HG03135 (cell line): ENCODE measurements at regions not wholly inside any gene's neighbourhood (a gene's known extent, or its start where the extent isn't known, plus 50 kb on each side); places are given as distances from the start of the nearest gene placed in this dataset.

Experiments used
- ATAC-seq: cut with Tn5 transposase; IDR thresholded peaks from one replicate; pipeline ENCODE4 v1.9.1; 2021; ENCODE audit warnings: mild to moderate bottlenecking, moderate library complexity; ENCODE audit not compliant: unreplicated experiment

DNA sequence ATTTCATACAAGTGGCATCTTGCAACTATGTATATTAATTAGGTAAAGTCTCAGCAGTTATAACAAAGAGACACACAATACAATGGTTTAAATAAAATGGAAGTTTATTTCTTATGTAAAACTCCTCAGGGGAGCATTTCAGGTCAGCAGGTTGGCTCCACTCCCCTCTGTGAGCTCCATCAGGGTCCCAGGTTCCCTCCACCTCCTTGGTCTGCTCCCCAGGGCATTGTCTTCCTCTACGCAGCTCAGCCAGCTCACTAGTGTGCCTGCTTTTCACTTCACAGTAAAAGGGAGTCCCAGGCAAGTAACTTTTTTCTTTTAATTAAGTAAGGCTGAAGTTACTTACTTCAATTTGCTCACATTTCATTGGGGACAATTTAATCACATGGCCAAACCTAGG lies 135.3 kb upstream of the FNDC3A start:
- no peak for ATAC-seq

DNA sequence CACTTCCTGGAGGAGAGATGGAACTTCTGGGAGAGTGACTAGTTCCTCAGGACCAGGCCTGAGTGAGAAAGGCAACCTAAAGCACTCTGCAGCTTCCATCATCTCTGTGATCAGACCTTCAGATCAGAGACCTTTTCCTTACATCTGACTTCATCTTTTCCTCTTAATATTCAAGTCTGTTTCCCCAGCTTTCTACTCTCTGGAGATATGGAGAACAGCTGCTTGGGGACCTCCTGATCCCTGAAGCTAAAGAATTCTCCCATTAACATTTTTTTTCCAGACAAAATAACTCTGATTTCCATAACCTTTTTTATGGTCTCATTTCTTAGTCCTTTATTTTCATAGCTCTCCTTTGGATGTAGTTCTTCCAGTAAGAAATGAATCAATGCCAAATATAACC lies 133.4 kb upstream of the FNDC3A start:
- no peak for ATAC-seq

DNA sequence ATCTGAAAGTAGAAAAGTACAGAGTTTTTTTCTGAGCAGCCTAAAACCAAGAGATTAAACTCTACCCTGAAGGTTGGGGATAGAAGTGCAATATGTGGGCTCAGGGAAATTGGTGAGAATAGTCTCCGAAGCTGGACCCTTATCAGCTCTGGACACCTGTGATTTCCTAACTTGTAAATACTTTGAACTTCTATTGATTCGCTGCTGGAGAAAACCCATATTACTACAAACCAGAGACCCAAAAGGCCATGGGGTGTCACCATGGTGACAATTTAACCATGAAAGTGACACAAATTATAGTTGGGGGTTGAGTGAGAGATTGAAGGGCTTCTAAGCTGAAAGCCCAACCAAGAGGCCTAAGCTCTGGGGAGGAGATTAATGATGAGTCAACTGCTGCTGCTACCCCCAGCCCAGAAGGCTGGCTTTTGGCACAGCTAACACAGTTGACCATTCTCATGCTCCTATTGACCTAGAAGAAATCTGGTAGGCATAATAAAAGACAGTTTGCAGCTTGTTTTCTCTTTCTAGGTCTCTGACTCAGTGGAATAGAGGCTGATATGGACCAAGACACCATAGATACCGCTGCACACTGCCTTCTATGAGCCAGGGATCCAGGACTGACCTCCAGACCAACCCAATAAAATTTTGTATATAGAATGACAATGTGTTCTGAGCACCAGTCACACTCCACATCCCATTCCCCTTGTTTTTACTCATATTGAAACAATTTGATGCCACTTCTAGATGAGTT lies 131.9 kb upstream of the FNDC3A start:
- no peak for ATAC-seq

DNA sequence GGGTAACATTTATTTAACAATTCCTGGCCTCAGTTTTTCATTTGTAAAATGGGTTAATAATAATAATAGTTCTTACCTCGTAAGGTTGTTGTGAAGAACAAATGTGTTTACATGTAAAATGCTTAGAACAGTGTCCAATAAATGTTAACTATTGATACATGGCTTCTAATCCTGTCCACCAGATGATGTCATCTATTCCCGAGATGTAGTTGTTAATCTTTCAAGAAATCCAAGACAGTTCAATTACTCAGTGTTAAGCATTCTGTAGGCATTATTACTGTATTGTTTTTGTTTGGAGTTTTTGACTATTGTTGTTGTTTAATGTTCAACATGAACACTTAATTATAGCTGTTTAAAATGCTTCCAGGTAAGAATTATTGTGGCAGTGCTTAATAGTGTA lies 131.0 kb upstream of the FNDC3A start:
- ATAC-seq, result no peak

DNA sequence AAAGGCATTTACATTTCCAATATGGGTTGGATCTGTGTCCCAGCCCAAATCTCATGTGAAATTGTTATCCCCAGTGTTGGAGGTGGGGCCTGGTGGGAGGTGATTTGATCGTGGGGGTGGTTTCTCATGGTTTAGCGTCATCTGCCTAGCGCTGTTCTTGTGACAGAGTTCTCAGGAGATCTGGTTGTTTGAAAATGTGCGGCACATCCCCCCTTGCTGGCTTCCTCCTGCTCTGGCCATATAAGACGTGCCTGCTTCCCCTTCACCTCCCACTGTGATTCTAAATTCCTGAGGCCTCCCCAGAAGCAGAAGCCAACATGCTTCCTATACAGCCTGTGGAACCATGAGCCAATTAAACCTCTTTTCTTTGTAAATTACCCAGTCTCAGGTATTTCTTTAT lies 126.2 kb upstream of the FNDC3A start:
- ATAC-seq, result no peak

DNA sequence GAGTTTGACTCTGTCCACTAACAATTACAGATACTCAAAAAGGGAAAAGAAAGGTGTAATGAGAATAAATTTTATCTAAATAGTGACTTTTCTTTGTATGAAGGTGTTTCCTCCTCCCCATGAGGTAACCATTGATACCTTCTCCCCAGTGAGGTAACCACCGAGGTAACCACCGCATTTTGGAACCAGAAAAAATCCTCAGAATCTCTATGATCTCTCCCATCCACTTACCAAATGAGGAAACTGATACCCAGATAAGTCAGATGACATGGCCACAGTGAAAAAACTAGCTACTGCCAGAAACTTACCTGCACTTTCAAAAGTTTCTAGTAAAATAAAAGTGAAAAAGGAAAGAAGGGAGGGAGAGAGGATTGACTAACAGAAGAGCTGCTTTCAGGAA lies 124.0 kb upstream of the FNDC3A start:
- no peak for ATAC-seq

DNA sequence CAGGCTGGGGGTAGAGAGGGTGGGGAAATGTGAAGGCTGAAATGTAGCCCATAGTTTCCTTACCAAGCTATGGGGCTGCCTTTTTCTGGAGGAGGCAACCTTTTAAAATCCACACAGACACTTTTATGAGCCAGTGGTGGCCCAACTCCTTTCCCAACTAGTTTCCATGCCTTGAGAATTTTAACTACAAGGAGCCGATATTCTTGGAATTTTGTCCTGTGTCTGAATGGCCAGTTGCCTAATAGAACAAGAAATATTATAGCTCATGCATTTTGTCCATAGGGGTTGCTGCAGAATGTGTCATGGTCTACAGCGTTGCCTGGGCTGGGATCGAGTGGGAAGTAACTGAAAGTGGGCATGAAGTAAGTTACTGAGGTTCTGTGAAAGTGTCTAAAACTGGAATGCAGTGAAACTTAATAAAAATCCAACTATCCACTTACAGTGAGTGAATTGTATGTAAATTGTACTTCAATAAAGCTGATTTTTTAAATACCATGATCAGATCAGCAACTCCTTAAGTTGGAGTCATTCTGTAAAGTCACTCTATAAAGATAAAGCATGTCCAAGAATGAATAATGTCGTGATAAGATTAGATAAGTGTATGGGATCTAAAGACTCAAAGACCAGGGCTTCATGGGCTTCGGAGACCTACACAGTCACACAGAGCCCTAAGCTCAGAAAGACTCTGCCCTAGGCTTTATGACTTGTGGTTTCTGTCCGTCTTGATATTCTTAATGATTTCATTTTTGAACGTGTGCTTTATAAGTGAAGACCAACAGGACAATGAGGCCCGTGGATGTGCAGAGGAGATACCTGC lies 122.6 kb upstream of the FNDC3A start:
- no peak for ATAC-seq

DNA sequence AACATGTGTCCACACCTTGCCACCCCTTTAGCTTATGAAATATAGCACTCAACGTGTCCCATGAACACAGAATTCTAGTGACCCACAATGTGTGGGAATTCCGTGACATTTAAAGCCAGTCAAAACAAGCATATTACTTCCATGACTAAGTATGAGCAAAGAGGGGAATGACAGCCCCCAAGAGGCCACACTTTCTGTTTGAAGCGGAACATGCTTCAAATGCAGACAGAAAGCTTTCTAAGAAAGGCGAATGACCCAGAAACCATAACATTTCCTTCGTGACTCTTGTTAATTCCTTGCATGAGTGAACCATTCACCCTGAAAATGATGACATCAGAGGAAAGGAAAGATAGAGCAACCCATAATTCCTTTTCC lies 122.0 kb upstream of the FNDC3A start:
- ATAC-seq, result no peak

DNA sequence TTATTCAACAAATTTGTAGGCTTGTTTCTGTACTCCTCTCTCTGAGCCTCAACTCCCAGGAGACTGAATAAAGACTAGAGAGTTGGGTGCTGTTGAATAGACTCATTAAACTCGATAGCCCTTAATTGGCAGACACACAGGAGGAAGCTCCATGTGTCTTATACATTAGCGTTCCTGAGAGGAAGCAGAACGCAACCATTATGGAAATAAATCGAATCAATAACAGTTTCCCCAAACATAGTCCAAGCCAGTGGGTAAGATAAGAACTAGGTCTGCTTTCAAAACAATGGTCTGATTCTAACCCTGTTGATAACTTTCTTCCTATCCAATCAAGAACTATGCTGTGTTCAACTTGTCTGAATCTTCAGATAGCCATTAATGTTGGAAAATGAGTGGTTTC lies 118.1 kb upstream of the FNDC3A start:
- no peak for ATAC-seq

DNA sequence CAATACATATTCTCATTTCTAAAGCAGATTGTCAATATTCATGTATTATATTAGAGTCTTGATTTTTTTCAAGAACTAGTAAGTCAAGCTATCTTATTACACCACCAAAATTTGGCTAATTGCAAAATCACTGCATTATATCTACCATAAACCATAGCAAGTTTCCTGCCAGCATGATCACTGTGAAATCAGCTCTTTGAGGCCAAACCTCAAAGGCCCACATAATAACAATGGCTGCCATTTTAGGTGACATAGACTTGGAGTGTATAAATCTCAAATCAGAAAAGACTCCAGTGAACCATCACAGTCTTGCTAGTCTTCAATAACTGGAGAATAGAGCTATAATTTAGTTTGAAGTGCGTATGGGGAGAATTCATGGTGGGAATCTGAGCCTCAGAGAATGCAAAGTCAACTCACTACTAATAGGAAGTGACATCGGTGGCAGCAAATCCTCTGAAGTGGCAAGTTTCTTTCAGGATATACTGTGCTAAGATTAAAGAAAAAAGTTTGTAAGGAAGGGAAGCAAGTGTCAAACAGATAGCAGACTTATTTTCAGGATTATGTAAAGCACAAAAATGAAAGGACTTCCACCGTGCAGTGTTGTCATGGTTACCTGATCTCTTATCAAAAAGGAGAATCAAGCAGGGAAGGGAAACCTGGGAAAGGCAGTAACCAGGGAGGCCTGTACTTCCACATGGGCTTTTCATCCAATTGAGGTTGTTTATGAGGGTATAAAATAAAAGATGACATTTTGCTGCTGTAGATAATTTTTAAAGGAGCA lies 117.4 kb upstream of the FNDC3A start:
- ATAC-seq, result no peak

DNA sequence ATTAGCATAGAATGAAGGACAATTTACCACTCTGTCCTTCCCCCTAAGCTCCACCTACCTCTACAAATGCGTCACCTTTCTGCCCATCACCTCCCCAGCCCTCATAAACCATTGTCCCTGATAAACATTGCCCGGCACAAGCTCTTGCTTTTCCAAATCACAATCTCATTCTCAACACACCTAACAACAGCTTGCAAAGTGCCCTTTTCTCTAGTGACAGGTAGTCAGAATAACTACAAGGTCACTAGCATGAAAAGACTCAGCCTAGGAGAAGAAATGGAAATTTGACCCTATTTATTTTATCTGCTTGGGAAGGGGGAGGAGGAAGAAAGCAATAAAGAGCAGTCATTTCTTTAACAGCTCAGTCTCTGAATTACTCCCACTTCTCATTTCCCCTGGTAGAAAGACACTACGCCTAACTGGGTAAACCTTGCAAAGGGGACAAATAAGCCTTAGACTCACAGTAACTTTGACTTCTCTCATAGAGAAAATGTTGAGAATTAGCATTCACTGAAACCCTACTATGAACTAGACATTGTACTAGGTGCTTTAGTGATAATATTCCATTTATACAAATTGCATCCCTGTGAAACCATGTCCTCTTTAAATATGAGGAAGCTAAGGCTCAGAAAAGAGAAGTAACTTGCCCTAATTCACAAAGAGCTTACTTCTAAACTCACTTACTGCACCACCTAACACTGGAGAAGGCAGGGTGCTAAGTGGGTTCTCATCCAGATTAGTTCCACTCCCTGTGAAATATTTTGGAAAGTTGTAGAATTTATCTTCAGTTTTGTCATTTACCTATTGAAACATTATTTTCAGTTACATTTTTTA lies 116.2 kb upstream of the FNDC3A start:
- no peak for ATAC-seq

DNA sequence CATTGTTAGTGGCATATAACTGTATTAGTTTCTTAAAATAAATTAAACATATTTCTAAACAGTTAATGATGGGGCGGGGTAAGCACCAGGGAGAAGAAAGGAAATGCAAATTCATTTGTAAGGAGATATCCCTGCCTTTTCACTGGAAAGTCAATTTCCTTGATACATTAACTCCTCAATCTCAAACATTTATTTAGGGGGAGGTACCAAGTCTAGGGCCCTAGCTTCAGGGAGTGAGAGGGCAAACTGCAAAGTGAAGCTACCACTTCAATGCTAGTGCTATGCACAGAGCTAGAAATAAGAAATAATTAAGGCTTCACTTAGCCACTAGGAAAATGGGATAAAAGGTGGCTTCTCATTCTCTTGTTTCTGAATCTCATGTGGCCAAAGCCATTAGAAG lies 115.3 kb upstream of the FNDC3A start:
- ATAC-seq, result no peak

DNA sequence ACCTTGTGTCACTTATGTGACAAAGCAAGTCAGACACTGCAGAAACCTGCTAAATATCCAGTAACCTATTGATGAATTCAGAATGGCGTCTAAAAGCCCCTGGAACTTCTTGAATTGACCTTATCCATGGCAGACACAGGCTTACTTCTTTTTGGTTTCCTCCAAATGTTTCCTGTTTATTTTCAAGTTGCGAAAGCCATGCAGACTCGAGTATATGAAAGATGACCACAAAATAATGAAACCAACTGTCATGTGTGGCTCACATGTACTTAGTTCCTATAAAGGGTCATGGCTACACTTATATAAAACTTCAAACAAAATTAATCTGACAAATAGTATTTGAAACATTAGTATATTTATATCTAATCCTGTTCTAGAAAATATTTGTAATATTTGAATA lies 113.1 kb upstream of the FNDC3A start:
- ATAC-seq, result no peak

DNA sequence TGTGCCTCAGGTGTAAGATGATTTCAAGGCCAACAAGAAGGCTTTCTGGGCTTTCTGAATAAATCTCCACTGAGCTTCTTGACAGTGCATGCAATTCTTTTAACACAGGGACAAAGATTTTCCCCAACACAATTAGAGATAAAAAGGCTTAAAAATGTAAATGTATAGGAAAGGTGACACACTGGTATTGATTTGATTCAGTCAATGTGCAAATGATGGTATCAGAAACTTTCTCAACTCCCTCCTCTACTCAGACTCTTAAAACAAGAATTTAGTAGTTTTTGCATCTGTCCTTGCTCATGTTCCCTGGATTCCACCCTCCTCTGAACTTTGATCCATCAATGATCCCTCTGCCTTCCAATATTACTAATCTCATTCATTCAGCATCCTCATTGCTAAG lies 111.6 kb upstream of the FNDC3A start:
- ATAC-seq, result no peak

DNA sequence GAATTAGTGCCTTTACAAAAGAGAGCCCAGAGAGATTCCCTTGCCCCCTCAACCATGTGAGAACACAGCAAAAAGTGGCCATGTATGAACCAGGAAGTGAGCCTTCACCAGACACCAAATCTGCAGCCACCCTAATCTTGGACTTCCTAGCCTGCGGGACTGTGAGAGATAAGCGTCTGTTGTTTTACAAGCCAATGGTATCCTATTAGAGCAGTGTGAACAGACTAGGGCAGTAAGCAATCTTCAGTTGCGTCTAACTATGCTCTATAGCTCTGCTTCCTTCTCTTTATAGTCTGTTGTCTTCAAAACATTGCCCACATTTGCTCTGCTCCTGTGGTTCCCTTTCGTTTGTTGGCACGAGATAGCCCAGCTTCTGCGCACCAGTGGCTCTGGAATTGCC lies 109.5 kb upstream of the FNDC3A start:
- no peak for ATAC-seq

DNA sequence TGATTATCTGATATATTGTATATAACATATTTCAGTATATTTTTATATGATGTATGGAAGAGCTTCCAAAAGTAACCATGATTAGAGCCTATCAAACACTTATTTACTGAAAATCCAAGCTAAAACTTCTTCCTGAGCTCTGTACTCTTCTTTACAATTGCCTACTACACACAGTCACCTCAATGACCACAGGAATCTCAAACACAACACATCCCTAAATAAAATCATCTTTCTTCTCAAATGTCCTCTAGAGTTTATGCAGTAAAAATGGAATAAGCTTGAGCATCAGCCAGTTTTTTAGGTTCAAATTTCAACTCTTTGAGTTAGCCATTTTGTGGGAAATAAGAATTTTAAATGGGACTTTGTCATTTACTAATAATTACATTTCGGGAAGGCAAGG lies 102.6 kb upstream of the FNDC3A start:
- no peak for ATAC-seq

DNA sequence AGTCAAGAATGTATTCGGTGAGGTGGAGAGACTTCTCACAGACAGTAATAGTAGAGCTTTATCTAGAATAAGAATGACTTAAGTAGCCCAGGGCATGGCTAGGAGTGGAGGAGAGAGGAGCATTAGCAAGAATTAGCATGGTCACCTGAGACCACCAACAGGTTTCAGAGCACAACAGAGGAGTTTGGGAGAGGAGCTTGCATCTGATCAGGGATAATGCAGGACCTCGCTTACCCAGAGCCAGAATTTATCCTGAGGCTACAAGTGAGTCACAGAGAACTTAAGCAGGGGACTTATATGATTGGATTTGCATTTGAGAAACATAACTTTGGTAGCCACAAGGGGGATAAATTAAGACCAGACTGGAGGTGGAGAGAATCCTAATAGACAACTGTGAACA lies 102.1 kb upstream of the FNDC3A start:
- ATAC-seq, result no peak

DNA sequence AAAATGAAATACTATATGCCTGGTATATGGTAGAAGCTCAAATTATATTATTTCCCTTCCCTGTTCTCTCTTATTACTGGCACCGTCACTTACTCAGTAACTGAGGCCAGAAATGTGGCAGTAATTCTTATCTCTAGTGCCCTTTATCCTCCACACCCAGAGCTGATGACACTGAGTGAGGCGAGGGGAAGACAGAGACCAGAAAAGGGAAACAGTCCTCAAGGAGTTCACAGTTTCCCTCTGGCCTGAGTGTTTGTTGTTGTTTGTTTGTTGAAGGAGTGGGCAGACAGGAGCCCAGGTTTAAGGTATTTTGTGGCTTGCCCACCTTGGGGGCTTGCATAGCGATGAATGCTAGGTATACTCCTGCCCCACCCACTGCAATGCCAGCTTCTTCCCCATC lies 101.5 kb upstream of the FNDC3A start:
- ATAC-seq, result no peak

DNA sequence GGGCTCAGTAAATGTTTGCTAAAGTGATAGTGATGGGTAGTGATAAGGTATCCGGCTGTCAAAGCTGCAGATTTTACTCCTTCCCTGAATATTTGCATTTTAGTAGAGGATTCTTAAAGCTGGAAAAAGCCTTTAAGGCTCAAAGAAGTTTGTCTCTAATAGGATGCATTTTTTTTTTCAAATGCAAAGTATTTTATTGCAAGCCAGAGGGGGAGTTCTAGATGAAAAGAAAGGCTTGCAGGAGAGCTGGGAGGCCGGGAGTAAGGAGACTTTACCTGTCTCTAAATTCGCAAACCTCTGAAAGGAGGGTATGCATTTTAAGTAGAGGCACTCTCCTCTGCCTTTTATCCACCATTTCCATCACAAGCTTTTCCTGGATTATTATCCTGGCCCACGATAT lies 100.7 kb upstream of the FNDC3A start:
- ATAC-seq, result no peak

DNA sequence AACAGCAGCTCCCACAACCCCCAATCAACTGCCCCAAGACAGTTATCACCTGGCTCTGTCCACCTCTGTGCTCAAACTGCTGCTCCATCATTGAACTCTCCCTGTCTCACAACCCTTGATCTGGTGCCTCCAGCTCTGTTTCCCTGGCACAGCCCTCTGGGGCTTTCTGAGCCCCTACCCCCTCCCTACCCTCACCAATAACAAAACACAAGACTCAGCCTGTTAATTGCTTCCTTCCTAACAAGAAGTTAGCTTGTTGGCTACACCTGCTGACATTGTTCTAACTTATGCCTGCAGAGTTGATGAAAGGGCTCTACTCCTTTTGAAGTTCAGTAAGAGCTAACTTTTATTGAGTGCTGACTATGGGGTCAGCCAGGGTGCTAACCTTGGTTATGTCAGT lies 99.4 kb upstream of the FNDC3A start:
- ATAC-seq, result no peak

DNA sequence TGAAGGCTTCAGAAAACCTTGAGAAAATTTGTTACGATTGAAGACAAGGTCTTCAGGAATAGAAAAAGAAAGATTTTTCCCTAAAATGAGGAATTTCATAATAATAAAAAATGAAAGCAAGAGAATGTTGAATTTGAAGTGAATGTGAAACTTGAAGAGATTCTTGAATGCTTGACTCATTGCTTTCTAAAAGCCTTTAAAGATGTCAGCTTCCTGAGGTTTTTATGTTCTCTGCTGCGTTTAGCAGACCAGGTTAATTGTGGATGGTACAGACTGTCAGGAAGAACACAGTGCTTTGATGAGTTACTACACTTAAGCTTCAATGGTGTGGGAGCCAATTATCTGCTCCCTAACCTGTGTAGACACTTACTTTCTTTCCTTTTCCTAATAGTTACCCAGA lies 96.3 kb upstream of the FNDC3A start:
- no peak for ATAC-seq
